HEK293 (cell line): ENCODE measurements at regions not wholly inside any gene's neighbourhood (a gene's known extent, or its start where the extent isn't known, plus 50 kb on each side); places are given as distances from the start of the nearest gene placed in this dataset.

ENCODE experiments used
- CTCF ChIA-PET: fragments of 350-600 bp; formaldehyde crosslinking; extraction: SDS; loops from one replicate; lab custom pipeline; 2021; ENCODE audit warnings: antibody characterized with exemption; lab: Yijun Ruan, JAX
- POLR2A ChIA-PET: fragments of 300-600 bp; formaldehyde crosslinking; extraction: SDS; loops from one replicate; lab custom pipeline; 2020; ENCODE audit warnings: antibody characterized with exemption, inconsistent platforms; lab: Yijun Ruan, JAX
- H3K27ac ChIP-seq: fragments of 200-500 bp; sonication (Bioruptor generic); 2 replicates; pipeline ENCODE4 v1.5.1; 2014; ENCODE audit warnings: low read depth, low read length, control low read depth, inconsistent platforms; ENCODE audit errors: extremely low read depth
- H3K36me3 ChIP-seq, 2 experiments: fragments of 200-500 bp in 1 of 2; sonication (Bioruptor generic) in 1 of 2; 1 replicate in 1 of 2; 2 replicates in 1 of 2; pipeline ENCODE4 v1.5.1; 2014 to 2017; ENCODE audit warnings: inconsistent platforms in 2 of 2, low read length in 2 of 2; ENCODE audit not compliant: control insufficient read depth in 2 of 2, insufficient read depth in 1 of 2
- H3K4me1 ChIP-seq: fragments of 200-500 bp; sonication (Bioruptor generic); 2 replicates; pipeline ENCODE4 v1.5.1; 2014; ENCODE audit warnings: mild to moderate bottlenecking, low read length, inconsistent platforms; ENCODE audit not compliant: control insufficient read depth, insufficient read depth
- H3K4me3 ChIP-seq: 2 replicates; pipeline ENCODE4 v1.5.1; 2011; ENCODE audit warnings: low read depth, mild to moderate bottlenecking, control low read depth, low read length, moderate library complexity
- H3K9me3 ChIP-seq: fragments of 200-500 bp; sonication (Bioruptor generic); 2 replicates; pipeline ENCODE4 v1.5.1; 2014; ENCODE audit warnings: low read depth, low read length, inconsistent platforms; ENCODE audit not compliant: control insufficient read depth, insufficient read depth
- PRDM1 ChIP-seq: fragments of 450-650 bp; formaldehyde crosslinking; IDR thresholded peaks from 2 replicates; pipeline ENCODE4; 2016; ENCODE audit warnings: missing biosample characterization, missing genetic modification characterization
- SP3 ChIP-seq: fragments of 450-650 bp; formaldehyde crosslinking; IDR thresholded peaks from 2 replicates; pipeline ENCODE4 v1.5.1; 2016; ENCODE audit warnings: missing biosample characterization, missing genetic modification characterization
- ZBTB1 ChIP-seq: fragments of 450-650 bp; formaldehyde crosslinking; IDR thresholded peaks from 2 replicates; pipeline ENCODE4 v1.5.1; 2016; ENCODE audit warnings: missing biosample characterization, missing genetic modification characterization
- ZBTB20 ChIP-seq: fragments of 450-650 bp; formaldehyde crosslinking; IDR thresholded peaks from 2 replicates; pipeline ENCODE4 v1.5.1; 2016; ENCODE audit warnings: missing biosample characterization, missing genetic modification characterization
- ZFP41 ChIP-seq: fragments of 450-650 bp; formaldehyde crosslinking; IDR thresholded peaks from 2 replicates; pipeline ENCODE4 v1.5.1; 2016; ENCODE audit warnings: missing biosample characterization, missing genetic modification characterization, borderline replicate concordance
- ZIC2 ChIP-seq: fragments of 450-650 bp; formaldehyde crosslinking; IDR thresholded peaks from 2 replicates; pipeline ENCODE4 v1.5.1; 2016; ENCODE audit warnings: missing biosample characterization, missing genetic modification characterization
- ZNF112 ChIP-seq: fragments of 450-650 bp; formaldehyde crosslinking; IDR thresholded peaks from 2 replicates; pipeline ENCODE4 v1.5.0; 2017; ENCODE audit warnings: missing biosample characterization, missing genetic modification characterization
- ZNF114 ChIP-seq: fragments of 450-650 bp; formaldehyde crosslinking; IDR thresholded peaks from 2 replicates; pipeline ENCODE4 v1.5.0; 2017; ENCODE audit warnings: missing biosample characterization, missing genetic modification characterization
- ZNF223 ChIP-seq: fragments of 450-650 bp; formaldehyde crosslinking; IDR thresholded peaks from 2 replicates; pipeline ENCODE4 v1.5.1; 2016; ENCODE audit warnings: missing biosample characterization, missing genetic modification characterization
- ZNF274 ChIP-seq, 2 experiments: fragments of 200-500 bp in 1 of 2; fragments of 450-650 bp in 1 of 2; sonication (Bioruptor generic) in 1 of 2; formaldehyde crosslinking in 1 of 2; IDR thresholded peaks; 2 replicates each; pipeline versions ENCODE4 v1.5.1 to v1.6.1; 2014 to 2016; ENCODE audit warnings: borderline replicate concordance in 1 of 2, inconsistent platforms in 1 of 2, low read length in 1 of 2, missing biosample characterization in 1 of 2, missing genetic modification characterization in 1 of 2
- ZNF350 ChIP-seq: fragments of 450-650 bp; formaldehyde crosslinking; IDR thresholded peaks from 2 replicates; pipeline ENCODE4 v1.5.0; 2017; ENCODE audit warnings: missing biosample characterization, mild to moderate bottlenecking, missing genetic modification characterization
- ZNF521 ChIP-seq: fragments of 450-650 bp; formaldehyde crosslinking; IDR thresholded peaks from 2 replicates; pipeline ENCODE4 v1.5.1; 2017; ENCODE audit warnings: missing biosample characterization, mild to moderate bottlenecking, missing genetic modification characterization
- ZNF530 ChIP-seq: fragments of 450-650 bp; formaldehyde crosslinking; IDR thresholded peaks from 2 replicates; pipeline ENCODE4 v1.5.1; 2016; ENCODE audit warnings: low read depth, missing biosample characterization, missing genetic modification characterization
- ZNF544 ChIP-seq: fragments of 450-650 bp; formaldehyde crosslinking; IDR thresholded peaks from 2 replicates; pipeline ENCODE4 v1.5.0; 2017; ENCODE audit warnings: missing biosample characterization, missing genetic modification characterization
- ZNF626 ChIP-seq: fragments of 450-650 bp; sonication (Bioruptor Pico); formaldehyde crosslinking; IDR thresholded peaks from 2 replicates; pipeline ENCODE4 v1.5.1; 2018; ENCODE audit warnings: missing biosample characterization, missing genetic modification characterization, inconsistent platforms
- ZNF658 ChIP-seq: fragments of 450-650 bp; formaldehyde crosslinking; IDR thresholded peaks from 2 replicates; pipeline ENCODE4; 2016; ENCODE audit warnings: missing biosample characterization, missing genetic modification characterization
- ZNF670 ChIP-seq: fragments of 450-650 bp; formaldehyde crosslinking; IDR thresholded peaks from 2 replicates; pipeline ENCODE4 v1.5.1; 2016; ENCODE audit warnings: missing biosample characterization, missing genetic modification characterization, low read depth
- ZNF747 ChIP-seq: fragments of 450-650 bp; formaldehyde crosslinking; IDR thresholded peaks from 2 replicates; pipeline ENCODE4 v1.5.1; 2016; ENCODE audit warnings: missing biosample characterization, missing genetic modification characterization
- ZNF777 ChIP-seq: fragments of 450-650 bp; formaldehyde crosslinking; IDR thresholded peaks from 2 replicates; pipeline ENCODE4 v1.5.1; 2017; ENCODE audit warnings: missing biosample characterization, missing genetic modification characterization, borderline replicate concordance
- TF ChIP-seq, protein P1 (sequence below): fragments of 450-650 bp; formaldehyde crosslinking; IDR thresholded peaks from 2 replicates; pipeline ENCODE4 v1.5.1; 2016; ENCODE audit warnings: missing biosample characterization, missing genetic modification characterization
- TF ChIP-seq, protein P2 (sequence below): fragments of 450-650 bp; formaldehyde crosslinking; IDR thresholded peaks from 2 replicates; pipeline ENCODE4 v1.5.1; 2017; ENCODE audit warnings: missing biosample characterization, missing genetic modification characterization
- TF ChIP-seq, protein P3 (sequence below): fragments of 450-650 bp; formaldehyde crosslinking; IDR thresholded peaks from 2 replicates; pipeline ENCODE4 v1.5.1; 2016; ENCODE audit warnings: missing biosample characterization, missing genetic modification characterization

DNA sequence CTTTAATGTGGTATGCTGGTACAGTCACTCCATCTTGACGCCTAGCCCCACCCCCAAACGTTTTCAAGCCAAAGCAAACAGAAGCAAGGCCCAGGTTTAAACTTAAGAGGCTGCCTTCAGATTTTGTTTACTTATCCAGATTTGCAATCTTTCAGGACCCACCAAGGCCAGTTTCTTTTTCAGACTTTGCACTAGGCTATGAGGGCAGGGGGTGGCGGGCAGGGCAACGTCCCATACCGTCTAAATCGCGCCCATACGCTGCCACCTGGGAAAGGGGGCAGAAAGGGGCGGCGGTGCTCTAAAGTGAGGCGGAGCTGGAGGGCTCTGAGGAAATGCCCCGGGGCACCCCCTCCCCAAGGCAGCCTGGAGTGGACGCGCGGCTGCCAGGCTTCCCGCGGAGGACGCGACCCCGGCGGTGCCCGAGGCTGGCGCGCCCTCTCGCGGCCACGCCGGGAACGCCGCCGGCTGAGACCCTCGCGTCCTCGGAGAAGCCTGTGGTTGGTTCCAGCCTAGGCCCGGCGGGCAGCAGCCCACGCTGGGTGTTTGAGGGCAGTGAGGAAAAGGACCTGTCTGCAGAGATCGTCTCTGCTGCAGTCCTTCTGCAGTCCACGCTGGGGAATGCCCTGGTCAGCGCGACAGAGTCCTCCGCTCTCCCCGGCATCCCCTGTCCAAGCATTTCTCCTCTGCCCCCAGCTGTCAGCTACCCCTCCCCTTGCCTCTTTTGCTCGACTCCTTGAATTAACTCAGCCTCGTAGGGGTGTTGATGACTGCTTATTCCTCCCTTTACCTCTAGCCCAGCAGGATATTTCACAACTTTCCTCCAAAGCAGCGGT lies 93.7 kb upstream of the PRNP start (continued):
- no peak for TF ChIP-seq ZNF114 (tag by site-specific recombination)
- no peak for TF ChIP-seq SP3
- TF ChIP-seq ZBTB1 (tag by site-specific recombination) = no peak
- TF ChIP-seq, protein P1, sequence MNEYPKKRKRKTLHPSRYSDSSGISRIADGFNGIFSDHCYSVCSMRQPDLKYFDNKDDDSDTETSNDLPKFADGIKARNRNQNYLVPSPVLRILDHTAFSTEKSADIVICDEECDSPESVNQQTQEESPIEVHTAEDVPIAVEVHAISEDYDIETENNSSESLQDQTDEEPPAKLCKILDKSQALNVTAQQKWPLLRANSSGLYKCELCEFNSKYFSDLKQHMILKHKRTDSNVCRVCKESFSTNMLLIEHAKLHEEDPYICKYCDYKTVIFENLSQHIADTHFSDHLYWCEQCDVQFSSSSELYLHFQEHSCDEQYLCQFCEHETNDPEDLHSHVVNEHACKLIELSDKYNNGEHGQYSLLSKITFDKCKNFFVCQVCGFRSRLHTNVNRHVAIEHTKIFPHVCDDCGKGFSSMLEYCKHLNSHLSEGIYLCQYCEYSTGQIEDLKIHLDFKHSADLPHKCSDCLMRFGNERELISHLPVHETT (tag by site-specific recombination) = no peak
- no peak for TF ChIP-seq ZNF530 (tag by site-specific recombination)
- TF ChIP-seq ZNF777 = no peak
- TF ChIP-seq ZNF112 = no peak
- TF ChIP-seq ZNF626 (tag by site-specific recombination) = no peak
- TF ChIP-seq ZBTB20 = peak; percentile 23; the same call in 1 of the 2 replicates
- TF ChIP-seq ZFP41 (tag by site-specific recombination) = no peak
- TF ChIP-seq ZNF670 (tag by site-specific recombination) = no peak
- TF ChIP-seq ZIC2 (tag by site-specific recombination) = peak; percentile 60
- no peak for TF ChIP-seq ZNF544 (tag by site-specific recombination)
- TF ChIP-seq PRDM1 = no peak
- TF ChIP-seq, protein P2, sequence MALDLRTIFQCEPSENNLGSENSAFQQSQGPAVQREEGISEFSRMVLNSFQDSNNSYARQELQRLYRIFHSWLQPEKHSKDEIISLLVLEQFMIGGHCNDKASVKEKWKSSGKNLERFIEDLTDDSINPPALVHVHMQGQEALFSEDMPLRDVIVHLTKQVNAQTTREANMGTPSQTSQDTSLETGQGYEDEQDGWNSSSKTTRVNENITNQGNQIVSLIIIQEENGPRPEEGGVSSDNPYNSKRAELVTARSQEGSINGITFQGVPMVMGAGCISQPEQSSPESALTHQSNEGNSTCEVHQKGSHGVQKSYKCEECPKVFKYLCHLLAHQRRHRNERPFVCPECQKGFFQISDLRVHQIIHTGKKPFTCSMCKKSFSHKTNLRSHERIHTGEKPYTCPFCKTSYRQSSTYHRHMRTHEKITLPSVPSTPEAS (tag by site-specific recombination) = no peak
- TF ChIP-seq ZNF274 (IDR thresholded peaks at IDR 0.05; ENCODE audit: low read length) = no peak
- TF ChIP-seq ZNF274 (tag by site-specific recombination; IDR thresholded peaks at IDR 0.05; ENCODE audit: borderline replicate concordance) = no peak

DNA sequence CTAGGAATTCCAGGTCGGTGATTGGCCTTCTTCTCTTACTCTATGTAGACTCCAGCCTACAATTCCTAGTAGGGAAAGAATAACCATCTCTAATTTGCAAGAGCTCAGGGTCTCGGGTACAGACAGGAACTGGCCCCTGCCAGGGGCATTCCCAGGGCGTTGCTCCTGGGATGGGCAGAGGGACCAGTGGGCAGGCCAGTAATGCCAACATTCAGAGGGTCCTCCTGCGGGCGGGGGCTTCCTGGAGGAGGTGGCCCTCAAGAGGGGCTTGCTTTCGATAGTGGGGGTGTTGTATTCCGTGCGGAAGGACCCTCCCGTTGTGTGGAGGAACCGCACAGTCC lies 94.3 kb upstream of the PRNP start:
- CTCF ChIA-PET = interaction anchor here (0.6 to 2.8 kb wide), 17 partner anchors 10 to 481 kb away, joined by 3 to 9 read pairs (median 4); no protein-coding TSS in a partner anchor
- POLR2A ChIA-PET = no interaction called here
- Histone ChIP-seq H3K4me1 (peaks cover 3% of the 10 kb centered on the region; the same call in 1 of the 2 replicates), H3K27ac (no peak overlapping the region), H3K36me3 (no peaks in the 10 kb centered on the region), H3K4me3 (no peak overlapping the region), H3K9me3 (no peaks in the 10 kb centered on the region)
- TF ChIP-seq PRDM1 = no peak
- TF ChIP-seq ZNF521 (tag by site-specific recombination) = no peak
- TF ChIP-seq ZNF658 (tag by site-specific recombination) = no peak
- TF ChIP-seq ZNF350 (tag by site-specific recombination) = no peak
- TF ChIP-seq ZNF544 (tag by site-specific recombination) = no peak
- TF ChIP-seq ZNF223 = no peak
- TF ChIP-seq ZNF747 (tag by site-specific recombination) = no peak
- TF ChIP-seq, protein P3, sequence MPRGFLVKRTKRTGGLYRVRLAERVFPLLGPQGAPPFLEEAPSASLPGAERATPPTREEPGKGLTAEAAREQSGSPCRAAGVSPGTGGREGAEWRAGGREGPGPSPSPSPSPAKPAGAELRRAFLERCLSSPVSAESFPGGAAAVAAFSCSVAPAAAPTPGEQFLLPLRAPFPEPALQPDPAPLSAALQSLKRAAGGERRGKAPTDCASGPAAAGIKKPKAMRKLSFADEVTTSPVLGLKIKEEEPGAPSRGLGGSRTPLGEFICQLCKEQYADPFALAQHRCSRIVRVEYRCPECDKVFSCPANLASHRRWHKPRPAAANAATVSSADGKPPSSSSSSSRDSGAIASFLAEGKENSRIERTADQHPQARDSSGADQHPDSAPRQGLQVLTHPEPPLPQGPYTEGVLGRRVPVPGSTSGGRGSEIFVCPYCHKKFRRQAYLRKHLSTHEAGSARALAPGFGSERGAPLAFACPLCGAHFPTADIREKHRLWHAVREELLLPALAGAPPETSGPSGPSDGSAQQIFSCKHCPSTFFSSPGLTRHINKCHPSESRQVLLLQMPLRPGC (tag by site-specific recombination) = no peak
